Nucleus accumbens (tissue), 56 donors: ENCODE measurements at regions not wholly inside any gene's neighbourhood (a gene's known extent, or its start where the extent isn't known, plus 50 kb on each side); places are given as distances from the start of the nearest gene placed in this dataset.

Experiments used
- DNase-seq, 56 donors: peaks; one replicate each; lab custom pipeline; 2025; lab: John Stamatoyannopoulos, UW

DNA sequence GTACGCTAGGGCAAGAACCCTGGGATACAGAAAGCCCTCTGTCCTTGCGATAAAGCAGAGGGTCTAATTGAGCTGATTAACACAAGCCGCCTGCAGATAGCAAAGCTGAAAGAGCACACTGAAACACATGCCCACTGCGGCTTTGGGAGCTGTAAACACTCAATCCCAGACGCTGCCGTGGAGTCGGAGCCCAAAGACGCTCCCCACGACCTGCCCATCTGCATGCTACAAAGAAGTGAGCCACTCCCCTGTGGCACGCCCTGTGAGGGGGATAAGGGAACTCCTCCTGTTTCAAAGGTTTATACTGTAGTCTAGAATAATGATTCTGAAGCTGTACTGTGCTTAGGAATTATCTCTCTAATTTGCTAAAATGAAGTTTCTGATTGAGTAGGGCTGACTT lies 985.6 kb upstream of the GHITM start:
- no peak for DNase-seq

DNA sequence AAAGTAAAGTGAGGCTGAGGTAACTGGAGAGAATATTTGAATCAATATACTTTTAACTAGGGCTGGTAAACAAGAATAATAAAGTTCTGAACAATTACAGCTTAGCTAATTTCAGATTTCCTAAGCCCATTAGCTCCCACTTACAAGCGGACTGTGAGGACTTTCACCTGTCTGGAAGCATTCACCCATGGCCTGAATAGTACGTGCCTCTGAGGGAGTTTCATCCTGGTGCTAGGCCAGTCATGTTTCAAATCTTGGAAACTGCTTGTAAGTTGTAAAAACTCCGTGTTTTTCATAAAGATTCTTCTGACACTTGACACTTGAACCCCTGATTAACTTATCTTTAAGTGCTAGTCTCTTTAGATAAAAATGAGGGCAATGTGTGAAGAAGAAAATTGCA lies 975.2 kb upstream of the GHITM start:
- no peak for DNase-seq

DNA sequence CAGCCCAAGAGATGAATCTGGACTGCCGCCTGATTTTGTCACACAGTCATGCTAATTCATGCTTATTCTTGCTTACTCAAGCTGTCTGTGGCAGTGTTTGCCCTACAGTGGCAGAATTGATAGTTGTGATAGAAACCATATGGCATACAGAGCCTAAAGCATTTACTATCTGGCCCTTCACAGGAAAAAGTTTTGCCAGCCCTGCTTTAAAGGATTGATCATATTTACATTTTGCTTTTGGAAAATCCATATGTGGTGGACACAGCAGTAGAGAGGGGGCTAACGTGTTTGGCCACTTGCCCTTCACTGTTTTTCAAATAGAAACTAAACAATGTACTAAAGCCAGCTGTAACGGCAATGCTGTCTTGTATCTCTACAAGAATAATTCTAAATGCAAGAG lies 974.0 kb upstream of the GHITM start:
- DNase-seq = no peak

- no peak for DNase-seq
Observed at GRCh38 chr10:83166344-83166743, 973.0 kb upstream of the GHITM start.

DNA sequence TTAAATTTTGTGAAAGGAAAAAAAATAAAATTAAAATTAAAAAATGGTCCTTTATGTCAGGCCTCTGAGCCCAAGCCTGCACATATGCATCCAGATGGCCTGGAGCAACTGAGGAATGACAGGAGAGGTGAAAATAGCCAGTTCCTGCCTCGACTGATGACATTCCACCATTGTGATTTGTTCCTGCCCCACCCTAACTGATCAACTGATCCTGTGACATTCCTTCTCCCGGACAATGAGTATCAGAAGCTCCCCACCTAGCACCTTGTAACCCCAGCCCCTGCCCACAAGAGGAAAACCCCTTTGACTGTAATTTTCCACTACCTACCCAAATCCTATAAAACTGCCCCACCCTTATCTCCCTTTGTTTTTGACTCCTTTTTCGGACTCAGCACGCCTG lies 972.2 kb upstream of the GHITM start:
- DNase-seq = no peak

GRCh38 chr10:83176901-83177300 lies 962.4 kb upstream of the GHITM start:
- no peak for DNase-seq

GRCh38 chr10:83178526-83178925 lies 960.8 kb upstream of the GHITM start:
- DNase-seq = no peak

GRCh38 chr10:83179371-83179770 lies 959.9 kb upstream of the GHITM start:
- no peak for DNase-seq

DNA sequence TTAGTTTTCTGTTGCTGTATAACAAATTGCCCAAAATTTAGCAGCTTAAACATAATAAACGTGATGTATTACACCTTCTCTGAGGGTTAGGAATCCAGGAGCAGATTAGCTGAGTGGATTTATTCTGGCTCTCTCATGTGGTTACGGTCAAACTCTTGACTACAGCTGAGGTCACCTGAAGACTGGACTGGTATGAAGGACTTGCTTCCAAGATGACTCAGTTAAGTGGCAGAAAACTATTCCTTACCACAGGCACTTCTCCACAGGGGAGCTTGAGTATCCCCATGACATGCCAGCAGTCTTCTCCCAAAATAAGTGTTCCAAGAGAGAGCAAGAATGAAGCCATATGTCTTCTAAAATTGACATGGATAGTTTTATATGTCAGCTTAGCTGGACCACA lies 957.2 kb upstream of the GHITM start:
- no peak for DNase-seq

DNA sequence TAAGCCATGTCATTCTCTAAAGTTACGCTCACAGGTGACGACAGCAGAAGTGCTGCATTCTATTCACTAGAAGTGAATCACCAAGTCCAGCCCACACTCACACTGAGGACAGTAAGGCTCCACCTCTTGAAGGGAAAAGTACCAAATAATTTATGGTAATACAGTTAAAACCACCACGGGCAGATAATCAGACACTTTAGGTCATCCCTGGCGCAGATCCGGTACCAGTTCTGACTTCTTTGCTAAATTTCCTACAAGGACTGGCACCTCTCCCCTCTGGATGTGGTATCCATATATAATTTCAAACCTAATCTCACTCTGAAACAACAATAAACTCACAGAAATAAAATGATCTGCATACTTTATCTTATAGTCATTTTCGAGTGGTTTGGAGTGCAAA lies 954.7 kb upstream of the GHITM start:
- DNase-seq = no peak

GRCh38 chr10:83190614-83191013 lies 948.7 kb upstream of the GHITM start:
- DNase-seq = no peak

- DNase-seq = no peak
Observed at GRCh38 chr10:83193026-83193425, 946.3 kb upstream of the GHITM start.

GRCh38 chr10:83195021-83195420 lies 944.3 kb upstream of the GHITM start:
- no peak for DNase-seq

- DNase-seq = no peak
Observed at GRCh38 chr10:83199374-83199773, 939.9 kb upstream of the GHITM start.

GRCh38 chr10:83205861-83206260 lies 933.4 kb upstream of the GHITM start:
- DNase-seq = no peak

DNA sequence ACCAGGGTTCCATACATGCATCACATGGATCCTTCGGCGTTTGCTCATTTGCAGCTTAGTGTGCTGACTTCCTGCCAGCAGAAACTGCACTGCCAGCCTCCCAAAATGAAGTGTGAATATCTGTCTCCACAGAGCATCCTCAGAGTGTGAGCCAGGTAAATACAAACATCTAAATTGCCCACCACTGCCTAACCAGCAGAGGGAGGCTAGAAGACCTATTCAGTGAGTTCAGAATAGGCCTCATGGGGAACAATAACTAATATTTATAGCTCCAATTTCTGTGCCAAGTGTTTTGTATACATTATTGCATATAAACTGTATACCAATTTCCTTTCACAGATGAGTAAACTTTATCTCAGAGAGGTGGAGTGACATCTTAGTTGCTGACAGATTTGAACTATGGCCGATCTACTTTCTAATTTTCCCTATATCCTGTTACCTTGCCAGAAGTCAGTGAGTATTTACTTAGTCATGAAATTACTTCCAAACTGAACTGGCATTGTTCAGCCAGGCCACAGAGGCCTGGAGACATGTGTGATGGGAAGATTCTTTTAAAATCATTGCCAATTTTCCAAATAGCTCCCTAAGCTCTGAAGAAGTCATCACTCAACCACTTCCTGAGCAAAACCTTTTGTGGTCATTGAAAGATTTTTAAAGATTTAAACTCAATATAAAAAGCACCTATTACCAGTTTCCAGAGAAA lies 926.5 kb upstream of the GHITM start:
- no peak for DNase-seq

DNA sequence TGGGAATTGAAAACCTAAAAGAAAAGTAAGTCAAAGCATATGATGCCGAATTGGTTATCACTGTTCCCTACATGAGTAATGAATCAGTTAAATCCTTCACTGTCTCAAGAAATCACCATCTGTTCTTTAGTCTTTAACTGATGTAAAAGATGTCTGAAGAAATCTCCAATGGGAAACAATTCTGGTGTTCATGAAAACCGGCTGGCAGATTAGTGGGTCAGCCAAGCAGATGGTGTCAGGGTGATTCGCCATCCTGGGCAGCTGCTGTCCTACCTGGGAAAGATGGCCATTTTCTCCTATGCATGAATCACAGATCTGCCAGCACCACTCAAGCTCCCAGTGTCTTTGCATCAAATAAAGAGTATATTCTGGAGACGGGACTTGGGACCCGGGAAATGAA lies 925.2 kb upstream of the GHITM start:
- no peak for DNase-seq

DNA sequence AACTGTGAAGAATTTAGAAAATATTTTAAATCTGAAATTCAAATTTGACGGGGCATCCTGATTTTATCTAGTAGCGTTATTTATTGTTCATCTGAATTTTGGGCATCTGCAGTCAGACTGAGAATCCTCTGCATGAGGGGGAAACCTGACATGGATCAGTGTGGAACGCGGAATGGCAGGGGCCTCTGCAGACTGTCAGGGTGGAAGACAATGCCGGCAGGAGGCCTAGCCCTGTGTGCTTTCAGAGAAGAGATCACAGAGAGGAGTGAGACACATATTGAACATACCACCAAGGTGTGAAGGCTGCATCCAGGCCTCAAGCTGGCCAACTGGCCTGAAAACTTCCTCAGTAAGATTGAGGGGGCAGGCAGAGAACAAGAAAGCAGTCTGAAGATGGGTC lies 921.1 kb upstream of the GHITM start:
- no peak for DNase-seq

GRCh38 chr10:83222300-83222699 lies 917.0 kb upstream of the GHITM start:
- DNase-seq = no peak

GRCh38 chr10:83222832-83223742 lies 916.2 kb upstream of the GHITM start:
- no peak for DNase-seq

DNA sequence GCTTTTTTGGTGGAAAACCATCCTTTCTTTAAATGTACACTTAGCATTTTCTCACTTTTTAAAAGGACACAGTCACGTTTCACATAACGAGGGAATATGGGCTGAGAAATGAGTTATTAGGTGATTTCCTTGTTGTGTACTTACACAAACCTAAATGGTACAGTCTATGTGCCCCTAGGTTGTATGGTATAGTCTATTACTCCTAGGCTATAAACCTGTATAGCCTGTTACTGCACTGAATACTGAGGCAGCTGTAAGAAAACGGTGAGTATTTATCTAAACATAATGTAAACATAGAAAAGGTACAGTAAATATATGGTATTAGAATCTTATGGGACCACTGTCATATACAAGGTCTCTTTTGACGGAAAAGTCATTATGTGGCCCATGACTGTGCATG lies 913.5 kb upstream of the GHITM start:
- no peak for DNase-seq

GRCh38 chr10:83229991-83230390 lies 909.3 kb upstream of the GHITM start:
- no peak for DNase-seq
